Progenitor cell of endocrine pancreas (in vitro differentiated cells): ENCODE measurements at regions not wholly inside any gene's neighbourhood (a gene's known extent, or its start where the extent isn't known, plus 50 kb on each side); places are given as distances from the start of the nearest gene placed in this dataset.

Experiments used
- DNase-seq: peaks from one replicate; pipeline ENCODE4 v3.0.0; 2021; ENCODE audit warnings: low spot score; ENCODE audit not compliant: unreplicated experiment
- H3K27ac Mint-ChIP-seq: 2 replicates; pipeline ENCODE4 v1.8.0; 2021; ENCODE audit warnings: mild to moderate bottlenecking, moderate library complexity, mixed read lengths
- H3K27me3 Mint-ChIP-seq: 2 replicates; pipeline ENCODE4 v1.8.0; 2021; ENCODE audit warnings: mixed read lengths
- H3K36me3 Mint-ChIP-seq: 2 replicates; pipeline ENCODE4 v1.8.0; 2022; ENCODE audit warnings: mixed read lengths; ENCODE audit not compliant: insufficient read depth
- H3K4me1 Mint-ChIP-seq: 2 replicates; pipeline ENCODE4 v1.8.0; 2021; ENCODE audit warnings: low read depth, mixed read lengths
- H3K4me3 Mint-ChIP-seq: 2 replicates; pipeline ENCODE4 v1.8.0; 2021; ENCODE audit warnings: low read depth, mild to moderate bottlenecking, moderate library complexity, mixed read lengths
- H3K9me3 Mint-ChIP-seq: 2 replicates; pipeline ENCODE4 v1.8.0; 2021; ENCODE audit warnings: low read depth, mixed read lengths
- TF ChIP-seq, protein P1 (sequence below): fragments of 200-600 bp; sonication (generic); IDR thresholded peaks from one replicate; pipeline ENCODE4 v1.5.0; 2021; ENCODE audit warnings: antibody characterized with exemption, mild to moderate bottlenecking; ENCODE audit not compliant: unreplicated experiment

DNA sequence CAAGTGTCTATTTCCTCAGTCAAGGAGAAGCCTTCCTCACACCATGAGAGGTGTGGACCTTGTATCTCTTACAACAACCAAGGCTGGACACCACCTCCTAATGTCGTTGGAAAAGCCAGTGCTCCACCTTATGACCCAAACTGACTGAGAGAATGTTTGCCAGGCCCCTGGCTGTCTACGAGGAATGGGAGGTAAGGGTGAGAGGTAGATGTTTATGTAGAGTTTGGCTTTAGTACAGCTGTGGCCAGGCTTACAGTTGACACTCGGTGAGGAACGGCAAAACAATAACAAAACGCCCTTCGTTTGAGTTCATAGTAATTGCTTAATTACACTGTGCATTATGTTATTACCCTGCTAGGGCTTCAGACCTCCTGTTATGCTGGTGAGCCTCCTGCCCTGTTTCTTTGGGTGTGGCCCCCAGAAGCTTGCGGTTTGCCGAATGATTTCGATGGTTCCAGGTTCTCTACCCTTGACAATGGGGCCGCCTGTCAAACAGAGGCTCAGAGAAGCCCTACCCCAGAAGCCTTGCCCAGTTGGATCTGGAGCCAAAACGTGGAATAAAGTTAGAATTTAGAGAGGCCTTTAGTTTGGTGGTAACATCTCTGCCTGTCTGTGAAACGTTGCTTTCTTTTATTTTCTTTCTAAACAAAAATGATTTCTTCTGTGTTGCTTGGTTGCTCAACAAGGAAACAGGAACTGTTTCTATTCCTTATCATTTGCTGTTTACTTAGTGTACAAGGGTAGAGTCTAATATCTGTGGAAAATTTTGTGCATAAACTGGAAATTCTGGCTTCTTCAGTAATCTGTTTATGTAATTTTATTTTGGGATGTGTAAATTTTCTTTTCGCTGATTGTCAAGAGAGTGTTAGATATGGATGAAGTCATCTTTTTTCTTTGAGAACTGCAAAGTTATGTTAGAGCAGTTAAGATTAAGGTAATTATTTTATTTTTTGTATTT, 60.4 kb upstream of the FOXQ1 start:
- peaks cover 6% of the 10 kb centered on the region for H3K9me3 Mint-ChIP-seq
- H3K27me3 Mint-ChIP-seq = peaks cover 12% of the 10 kb centered on the region
- H3K4me3 Mint-ChIP-seq = no peak overlapping the region
- TF ChIP-seq, protein P1, sequence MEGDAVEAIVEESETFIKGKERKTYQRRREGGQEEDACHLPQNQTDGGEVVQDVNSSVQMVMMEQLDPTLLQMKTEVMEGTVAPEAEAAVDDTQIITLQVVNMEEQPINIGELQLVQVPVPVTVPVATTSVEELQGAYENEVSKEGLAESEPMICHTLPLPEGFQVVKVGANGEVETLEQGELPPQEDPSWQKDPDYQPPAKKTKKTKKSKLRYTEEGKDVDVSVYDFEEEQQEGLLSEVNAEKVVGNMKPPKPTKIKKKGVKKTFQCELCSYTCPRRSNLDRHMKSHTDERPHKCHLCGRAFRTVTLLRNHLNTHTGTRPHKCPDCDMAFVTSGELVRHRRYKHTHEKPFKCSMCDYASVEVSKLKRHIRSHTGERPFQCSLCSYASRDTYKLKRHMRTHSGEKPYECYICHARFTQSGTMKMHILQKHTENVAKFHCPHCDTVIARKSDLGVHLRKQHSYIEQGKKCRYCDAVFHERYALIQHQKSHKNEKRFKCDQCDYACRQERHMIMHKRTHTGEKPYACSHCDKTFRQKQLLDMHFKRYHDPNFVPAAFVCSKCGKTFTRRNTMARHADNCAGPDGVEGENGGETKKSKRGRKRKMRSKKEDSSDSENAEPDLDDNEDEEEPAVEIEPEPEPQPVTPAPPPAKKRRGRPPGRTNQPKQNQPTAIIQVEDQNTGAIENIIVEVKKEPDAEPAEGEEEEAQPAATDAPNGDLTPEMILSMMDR = no peak
- no peaks in the 10 kb centered on the region for H3K36me3 Mint-ChIP-seq
- H3K4me1 Mint-ChIP-seq = peaks cover 2% of the 10 kb centered on the region
- DNase-seq = no peak
- H3K27ac Mint-ChIP-seq = no peak overlapping the region

DNA sequence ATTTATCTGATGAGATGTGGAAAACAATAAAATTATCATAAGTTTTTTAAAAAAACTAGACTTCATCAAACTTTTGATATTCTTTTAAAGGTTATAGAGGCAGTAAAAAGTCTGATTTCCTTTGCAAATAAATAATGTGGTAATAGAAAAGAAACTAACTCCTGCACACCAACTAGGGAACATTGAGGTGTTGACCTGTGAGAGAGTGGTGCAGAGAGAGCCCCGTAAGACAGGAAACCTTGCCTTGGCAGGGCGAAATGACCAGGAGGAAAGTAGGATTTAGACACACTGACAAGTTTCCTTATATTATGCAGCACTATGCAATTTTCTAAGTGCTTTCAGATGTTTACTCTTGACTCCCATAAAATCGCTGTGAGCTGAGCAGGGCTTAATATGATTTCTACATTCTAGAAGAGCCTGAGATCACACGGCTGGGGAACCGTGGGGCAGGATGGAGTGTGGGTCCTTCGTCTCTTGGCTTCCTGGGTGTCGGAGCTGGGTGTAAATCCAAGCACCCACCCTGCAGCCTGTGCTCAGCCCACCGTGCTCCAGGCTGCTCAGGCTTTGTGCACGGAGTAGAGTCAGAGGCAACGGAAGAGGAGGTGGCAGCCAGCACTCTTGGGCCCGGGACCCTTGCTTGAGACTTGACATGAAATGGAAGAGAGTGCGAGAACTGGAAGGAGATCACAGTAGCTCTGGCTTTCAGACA, 61.3 kb upstream of the FOXQ1 start:
- H3K4me1 Mint-ChIP-seq = peaks cover 2% of the 10 kb centered on the region
- peaks cover 12% of the 10 kb centered on the region for H3K27me3 Mint-ChIP-seq
- H3K36me3 Mint-ChIP-seq = no peaks in the 10 kb centered on the region
- DNase-seq = no peak
- H3K4me3 Mint-ChIP-seq = no peak overlapping the region
- TF ChIP-seq, protein P1 = no peak
- peaks cover 6% of the 10 kb centered on the region for H3K9me3 Mint-ChIP-seq
- no peak overlapping the region for H3K27ac Mint-ChIP-seq

DNA sequence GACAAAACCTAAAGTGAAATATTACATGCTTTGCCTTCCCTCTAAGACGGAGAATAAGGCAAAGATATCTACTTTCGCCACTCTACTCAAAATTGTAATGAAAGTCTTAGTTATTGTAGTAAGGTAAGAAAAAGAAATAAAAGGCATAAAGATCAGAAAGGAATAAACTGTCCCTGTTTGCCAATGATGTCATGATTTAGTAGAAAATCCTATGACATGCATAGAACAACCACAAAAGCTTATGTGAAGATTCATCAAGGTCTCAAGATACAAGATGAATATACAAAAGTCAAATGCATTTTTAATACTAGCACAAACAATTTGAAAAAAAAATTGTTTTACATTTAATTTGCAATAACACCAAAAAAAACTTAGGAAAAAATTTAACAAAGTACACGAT, 64.0 kb upstream of the FOXQ1 start:
- Mint-ChIP-seq H3K36me3 (no peaks in the 10 kb centered on the region), H3K27me3 (peaks cover 18% of the 10 kb centered on the region), H3K4me3 (no peak overlapping the region), H3K4me1 (peaks cover 2% of the 10 kb centered on the region), H3K9me3 (peaks cover 6% of the 10 kb centered on the region), H3K27ac (no peak overlapping the region)
- TF ChIP-seq, protein P1 = no peak
- no peak for DNase-seq

DNA sequence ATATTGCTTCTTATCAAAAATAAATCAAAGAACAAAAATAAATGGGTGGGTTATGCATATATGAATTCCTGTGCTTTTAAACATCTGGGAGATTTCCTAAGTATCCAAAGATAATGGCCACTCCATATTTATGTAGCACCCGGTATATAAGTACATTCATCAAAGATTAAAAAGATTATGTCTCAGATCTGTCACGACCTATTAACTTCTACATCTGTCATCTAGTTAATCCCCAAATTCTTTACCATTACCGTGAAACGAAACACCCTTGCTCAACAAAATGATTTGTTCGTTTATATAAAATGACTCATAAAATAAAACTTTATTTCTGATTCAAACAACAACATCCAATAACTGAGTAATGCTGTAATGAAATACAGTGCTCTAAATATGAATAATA, 64.8 kb upstream of the FOXQ1 start:
- H3K36me3 Mint-ChIP-seq = no peaks in the 10 kb centered on the region
- TF ChIP-seq, protein P1 = no peak
- peaks cover 2% of the 10 kb centered on the region for H3K4me1 Mint-ChIP-seq
- no peak for DNase-seq
- peaks cover 6% of the 10 kb centered on the region for H3K9me3 Mint-ChIP-seq
- H3K27ac Mint-ChIP-seq = no peak overlapping the region
- no peak overlapping the region for H3K4me3 Mint-ChIP-seq
- H3K27me3 Mint-ChIP-seq = peaks cover 19% of the 10 kb centered on the region

DNA sequence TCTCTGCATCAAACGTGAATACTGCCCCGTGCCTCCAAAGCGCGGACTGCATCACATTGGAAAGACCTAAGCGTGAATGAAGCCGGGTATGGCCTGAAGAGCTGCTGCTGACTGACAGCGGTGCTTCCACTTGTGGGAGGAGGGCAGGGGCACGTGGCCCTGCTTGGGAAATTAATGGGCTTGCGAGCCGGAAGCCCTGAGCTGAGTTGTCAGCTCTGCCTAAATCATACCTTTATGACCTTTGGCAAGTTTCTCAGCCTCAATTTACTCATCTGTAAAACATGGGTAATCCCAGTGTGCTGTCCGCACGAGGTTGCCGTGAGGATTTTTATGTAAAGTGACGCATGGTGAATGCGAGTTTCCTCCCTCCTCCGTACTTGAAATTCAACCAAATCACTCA, 67.0 kb upstream of the FOXQ1 start:
- H3K4me3 Mint-ChIP-seq = no peak overlapping the region
- no peak overlapping the region for H3K27ac Mint-ChIP-seq
- H3K4me1 Mint-ChIP-seq = no peaks in the 10 kb centered on the region
- H3K36me3 Mint-ChIP-seq = no peaks in the 10 kb centered on the region
- TF ChIP-seq, protein P1 = no peak
- peaks cover 16% of the 10 kb centered on the region for H3K27me3 Mint-ChIP-seq
- DNase-seq = no peak
- peaks cover 6% of the 10 kb centered on the region for H3K9me3 Mint-ChIP-seq
